ENCODE measurements at regions not wholly inside any gene's neighbourhood (a gene's known extent, or its start where the extent isn't known, plus 50 kb on each side); places are given as distances from the start of the nearest gene placed in this dataset.

- no peaks in the 10 kb centered on the region for H3K27me3 Mint-ChIP-seq (ENCODE audit: low read depth)
- H3K4me3 Mint-ChIP-seq, result no peak overlapping the region
- H3K9me3 Mint-ChIP-seq, result no peaks in the 10 kb centered on the region
- H3K36me3 Mint-ChIP-seq (ENCODE audit: low read depth), result no peaks in the 10 kb centered on the region
- no peaks in the 10 kb centered on the region for H3K4me1 Mint-ChIP-seq (ENCODE audit: low read depth)
- H3K27ac Mint-ChIP-seq, result no peak overlapping the region
Observed at GRCh38 chr17:69909389-69909788, 165.6 kb upstream of the KCNJ16 start.

DNA sequence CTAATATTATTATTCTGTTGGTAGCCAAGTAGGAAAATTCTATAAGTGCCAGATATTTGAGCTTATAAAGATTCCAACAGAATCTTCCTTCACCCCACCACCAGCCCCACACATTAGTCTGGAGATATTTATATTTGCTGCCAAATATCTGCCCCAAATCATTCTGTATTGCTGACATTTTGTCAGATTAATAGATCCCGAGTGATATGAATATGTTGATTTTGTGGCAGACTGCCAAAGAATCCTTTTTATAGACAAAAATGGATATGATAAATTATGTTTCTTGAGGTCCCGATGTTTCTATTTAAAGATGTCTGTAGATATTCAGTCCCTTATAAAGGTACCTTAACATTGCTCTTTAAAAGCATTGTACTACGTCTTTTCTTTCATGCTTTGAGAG is 162.2 kb upstream of the KCNJ16 start:
- no peaks in the 10 kb centered on the region for H3K9me3 Mint-ChIP-seq
- no peaks in the 10 kb centered on the region for H3K4me1 Mint-ChIP-seq (ENCODE audit: low read depth)
- no peak overlapping the region for H3K4me3 Mint-ChIP-seq
- H3K27me3 Mint-ChIP-seq (ENCODE audit: low read depth), result no peaks in the 10 kb centered on the region
- H3K27ac Mint-ChIP-seq, result no peak overlapping the region
- H3K36me3 Mint-ChIP-seq (ENCODE audit: low read depth), result no peaks in the 10 kb centered on the region

DNA sequence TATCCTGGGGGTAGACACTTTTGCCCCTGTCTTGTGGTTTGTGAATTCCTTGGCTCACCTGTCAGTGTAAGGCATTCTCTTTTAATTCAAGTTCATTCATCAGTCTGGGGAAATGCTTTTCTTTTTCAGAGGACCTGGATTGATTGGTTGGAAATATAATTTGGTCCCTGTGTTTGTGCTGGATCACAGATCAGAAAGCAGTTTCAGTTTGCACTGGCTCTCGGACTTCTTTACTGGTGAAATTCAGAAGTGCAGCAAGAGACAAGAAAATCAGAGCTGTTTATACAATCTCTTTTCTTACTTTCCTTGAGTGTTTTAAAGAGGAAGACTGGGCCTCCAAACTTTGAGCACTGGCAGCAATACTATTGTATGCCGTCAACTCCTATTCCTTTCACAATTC is 161.8 kb upstream of the KCNJ16 start:
- Mint-ChIP-seq H3K27ac (no peak overlapping the region), H3K36me3 (ENCODE audit: low read depth) (no peaks in the 10 kb centered on the region), H3K27me3 (ENCODE audit: low read depth) (no peaks in the 10 kb centered on the region), H3K4me3 (no peak overlapping the region), H3K9me3 (no peaks in the 10 kb centered on the region), H3K4me1 (ENCODE audit: low read depth) (no peaks in the 10 kb centered on the region)

DNA sequence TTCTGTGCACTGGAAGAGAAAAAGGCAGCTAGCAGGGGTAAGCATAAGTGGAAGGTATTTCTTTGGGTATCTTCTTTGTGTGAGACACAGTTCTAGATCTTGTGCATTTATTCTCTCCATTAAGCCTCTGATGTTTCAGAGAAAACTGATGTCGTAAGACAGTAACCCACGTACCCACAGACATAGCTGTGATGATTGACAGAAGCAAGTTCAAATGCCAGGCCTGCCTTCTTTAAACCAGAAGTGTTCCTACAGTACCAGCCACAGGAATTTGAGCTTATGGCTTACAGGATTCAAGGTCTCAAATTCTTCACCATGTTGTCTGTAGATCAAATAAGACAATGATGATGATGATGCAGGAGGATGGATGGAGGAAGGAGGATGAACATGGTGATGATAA is 161.4 kb upstream of the KCNJ16 start:
- H3K36me3 Mint-ChIP-seq (ENCODE audit: low read depth), result no peaks in the 10 kb centered on the region
- peaks cover under 1% of the 10 kb centered on the region for H3K9me3 Mint-ChIP-seq
- no peak overlapping the region for H3K27ac Mint-ChIP-seq
- no peaks in the 10 kb centered on the region for H3K4me1 Mint-ChIP-seq (ENCODE audit: low read depth)
- no peak overlapping the region for H3K4me3 Mint-ChIP-seq
- H3K27me3 Mint-ChIP-seq (ENCODE audit: low read depth), result no peaks in the 10 kb centered on the region

DNA sequence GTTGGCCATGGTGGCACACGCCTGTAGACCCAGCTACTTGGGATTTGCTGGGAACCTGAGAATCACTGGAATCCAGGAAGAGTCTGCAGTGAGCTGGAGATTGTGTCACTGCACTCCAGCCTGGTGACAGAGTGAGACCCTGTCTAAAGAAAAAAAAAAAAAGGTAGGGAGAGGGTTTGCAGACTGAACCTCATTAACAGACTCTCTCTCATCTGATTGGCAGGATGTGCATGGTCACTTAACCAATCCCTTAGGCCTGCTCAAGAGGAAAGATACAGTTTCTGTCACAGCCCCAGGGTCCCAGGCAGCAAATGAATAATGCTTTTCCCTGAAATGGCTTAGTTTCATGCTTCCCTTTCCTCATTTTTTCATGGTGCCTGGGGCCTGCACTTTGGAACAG is 160.5 kb upstream of the KCNJ16 start:
- H3K4me1 Mint-ChIP-seq (ENCODE audit: low read depth), result no peaks in the 10 kb centered on the region
- no peaks in the 10 kb centered on the region for H3K36me3 Mint-ChIP-seq (ENCODE audit: low read depth)
- H3K4me3 Mint-ChIP-seq, result no peak overlapping the region
- no peaks in the 10 kb centered on the region for H3K27me3 Mint-ChIP-seq (ENCODE audit: low read depth)
- peaks cover 6% of the 10 kb centered on the region for H3K9me3 Mint-ChIP-seq
- H3K27ac Mint-ChIP-seq, result no peak overlapping the region

DNA sequence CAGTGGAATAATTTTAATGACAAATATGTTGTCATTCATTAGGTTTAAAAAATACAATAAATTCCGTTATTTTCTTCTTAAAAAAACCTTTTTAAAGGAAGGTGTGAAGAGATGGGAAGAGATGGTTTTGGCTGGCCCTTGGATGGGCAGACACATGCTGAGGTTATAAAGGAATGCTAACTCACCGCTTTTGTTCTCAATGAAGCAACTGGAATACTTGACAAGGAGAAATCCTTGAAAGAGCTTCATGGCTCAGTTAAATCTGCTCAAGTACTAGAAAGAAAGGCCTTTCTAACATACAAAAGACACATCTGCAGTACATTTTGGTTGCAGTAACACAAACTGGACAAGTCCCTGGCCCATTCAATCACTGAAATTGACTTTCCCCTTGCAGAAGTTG is 158.3 kb upstream of the KCNJ16 start:
- no peaks in the 10 kb centered on the region for H3K36me3 Mint-ChIP-seq (ENCODE audit: low read depth)

GRCh38 chr17:69918164-69918563 is 156.9 kb upstream of the KCNJ16 start:
- Mint-ChIP-seq H3K9me3 (peaks cover 10% of the 10 kb centered on the region), H3K27me3 (ENCODE audit: low read depth) (no peaks in the 10 kb centered on the region), H3K4me1 (ENCODE audit: low read depth) (no peaks in the 10 kb centered on the region), H3K36me3 (ENCODE audit: low read depth) (no peaks in the 10 kb centered on the region), H3K4me3 (no peak overlapping the region), H3K27ac (no peak overlapping the region)

More for the DNA sequence above, 158.3 kb upstream of the KCNJ16 start:
- Mint-ChIP-seq H3K27ac (no peak overlapping the region), H3K4me1 (ENCODE audit: low read depth) (no peaks in the 10 kb centered on the region), H3K27me3 (ENCODE audit: low read depth) (no peaks in the 10 kb centered on the region), H3K9me3 (peaks cover 10% of the 10 kb centered on the region), H3K4me3 (no peak overlapping the region)

GRCh38 chr17:69919789-69920188 is 155.2 kb upstream of the KCNJ16 start:
- no peaks in the 10 kb centered on the region for H3K27me3 Mint-ChIP-seq (ENCODE audit: low read depth)

GRCh38 chr17:69921046-69921445 is 154.0 kb upstream of the KCNJ16 start:
- Mint-ChIP-seq H3K36me3 (ENCODE audit: low read depth) (no peaks in the 10 kb centered on the region), H3K27me3 (ENCODE audit: low read depth) (no peaks in the 10 kb centered on the region), H3K27ac (no peak overlapping the region), H3K9me3 (peaks cover 10% of the 10 kb centered on the region), H3K4me3 (no peak overlapping the region), H3K4me1 (ENCODE audit: low read depth) (no peaks in the 10 kb centered on the region)

More at GRCh38 chr17:69919789-69920188, 155.2 kb upstream of the KCNJ16 start:
- Mint-ChIP-seq H3K36me3 (ENCODE audit: low read depth) (no peaks in the 10 kb centered on the region), H3K9me3 (peaks cover 10% of the 10 kb centered on the region), H3K27ac (no peak overlapping the region), H3K4me3 (no peak overlapping the region), H3K4me1 (ENCODE audit: low read depth) (no peaks in the 10 kb centered on the region)

- no peaks in the 10 kb centered on the region for H3K27me3 Mint-ChIP-seq (ENCODE audit: low read depth)
Observed at GRCh38 chr17:69928611-69929010, 146.4 kb upstream of the KCNJ16 start.

GRCh38 chr17:69936996-69937395 is 138.0 kb upstream of the KCNJ16 start:
- no peak overlapping the region for H3K27ac Mint-ChIP-seq
- no peak overlapping the region for H3K4me3 Mint-ChIP-seq
- H3K9me3 Mint-ChIP-seq, result no peaks in the 10 kb centered on the region
- no peaks in the 10 kb centered on the region for H3K27me3 Mint-ChIP-seq (ENCODE audit: low read depth)
- H3K4me1 Mint-ChIP-seq (ENCODE audit: low read depth), result no peaks in the 10 kb centered on the region
- H3K36me3 Mint-ChIP-seq (ENCODE audit: low read depth), result no peaks in the 10 kb centered on the region

More at GRCh38 chr17:69928611-69929010, 146.4 kb upstream of the KCNJ16 start:
- Mint-ChIP-seq H3K9me3 (peaks cover 11% of the 10 kb centered on the region), H3K27ac (no peak overlapping the region), H3K36me3 (ENCODE audit: low read depth) (no peaks in the 10 kb centered on the region), H3K4me1 (ENCODE audit: low read depth) (no peaks in the 10 kb centered on the region), H3K4me3 (no peak overlapping the region)

DNA sequence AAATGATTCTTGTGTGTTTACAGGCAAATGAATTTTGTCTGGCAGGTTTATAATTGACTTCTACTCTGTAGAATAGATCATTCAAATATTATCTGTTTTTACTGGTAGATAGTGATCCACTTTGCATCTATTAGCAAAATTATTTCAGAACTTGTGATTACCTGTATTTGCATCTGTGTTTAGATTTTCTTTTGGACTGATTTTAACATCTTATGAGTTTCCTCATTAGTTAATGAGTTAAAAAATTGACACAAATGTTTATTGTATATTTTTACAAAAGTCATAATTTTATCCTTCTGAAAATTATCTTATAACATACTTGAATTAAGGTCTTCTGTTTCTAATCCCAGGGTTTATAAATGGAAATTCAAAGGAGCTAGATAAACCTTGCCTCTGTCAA is 132.0 kb upstream of the KCNJ16 start:
- Mint-ChIP-seq H3K27me3 (ENCODE audit: low read depth) (no peaks in the 10 kb centered on the region), H3K36me3 (ENCODE audit: low read depth) (no peaks in the 10 kb centered on the region), H3K9me3 (no peaks in the 10 kb centered on the region), H3K4me3 (no peak overlapping the region), H3K27ac (no peak overlapping the region), H3K4me1 (ENCODE audit: low read depth) (no peaks in the 10 kb centered on the region)

DNA sequence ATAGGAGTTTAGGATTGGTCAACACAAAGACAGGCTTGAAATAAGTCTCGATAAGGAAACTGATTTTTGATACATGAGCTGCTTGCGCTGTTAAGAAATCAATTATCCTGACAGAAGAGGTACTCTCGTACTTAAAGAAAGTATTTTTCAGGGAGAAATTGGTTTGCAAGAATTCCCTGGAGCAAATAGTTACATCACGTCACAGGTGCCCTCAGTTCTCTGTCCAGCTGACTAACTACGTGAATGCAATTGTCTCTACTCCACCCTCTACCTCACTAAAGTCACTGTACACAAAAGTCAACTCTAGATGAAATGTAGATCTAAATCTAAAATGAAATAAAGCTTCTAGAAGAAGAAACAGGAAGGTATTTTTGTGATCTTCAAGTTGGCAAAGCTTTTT is 130.6 kb upstream of the KCNJ16 start:
- no peak overlapping the region for H3K27ac Mint-ChIP-seq
- no peaks in the 10 kb centered on the region for H3K9me3 Mint-ChIP-seq
- no peaks in the 10 kb centered on the region for H3K4me1 Mint-ChIP-seq (ENCODE audit: low read depth)
- no peaks in the 10 kb centered on the region for H3K27me3 Mint-ChIP-seq (ENCODE audit: low read depth)
- H3K4me3 Mint-ChIP-seq, result no peak overlapping the region
- no peaks in the 10 kb centered on the region for H3K36me3 Mint-ChIP-seq (ENCODE audit: low read depth)

GRCh38 chr17:69945698-69946185 is 129.3 kb upstream of the KCNJ16 start:
- Mint-ChIP-seq H3K27ac (no peak overlapping the region), H3K36me3 (ENCODE audit: low read depth) (no peaks in the 10 kb centered on the region), H3K9me3 (no peaks in the 10 kb centered on the region), H3K4me1 (ENCODE audit: low read depth) (no peaks in the 10 kb centered on the region), H3K27me3 (ENCODE audit: low read depth) (no peaks in the 10 kb centered on the region), H3K4me3 (no peak overlapping the region)

- Mint-ChIP-seq H3K27me3 (ENCODE audit: low read depth) (no peaks in the 10 kb centered on the region), H3K4me1 (ENCODE audit: low read depth) (no peaks in the 10 kb centered on the region), H3K27ac (no peak overlapping the region), H3K36me3 (ENCODE audit: low read depth) (no peaks in the 10 kb centered on the region), H3K9me3 (no peaks in the 10 kb centered on the region), H3K4me3 (no peak overlapping the region)
Observed at GRCh38 chr17:69947027-69947759, 127.8 kb upstream of the KCNJ16 start.

Measured in T-helper 1 cell treated with Interleukin-12 subunit alpha and Interleukin-12 subunit beta and Interleukin-4 antibody, amounts not matched to agents 30 μg/mL and 1 μg/mL, for 36 hours (primary cell).